GM23338 (cell line): ENCODE measurements at regions not wholly inside any gene's neighbourhood (a gene's known extent, or its start where the extent isn't known, plus 50 kb on each side); places are given as distances from the start of the nearest gene placed in this dataset.
"Not testable (repeated sequence)": the region's sequence is repeated elsewhere in the genome, so short reads cannot be mapped to it uniquely, and the experiment has no call there.

ENCODE experiments used
- EZH2phosphoT487 ChIP-seq: fragments of 200-600 bp; sonication (generic); IDR thresholded peaks from one replicate; pipeline ENCODE4 v1.8.1; 2018; ENCODE audit warnings: antibody characterized with exemption; ENCODE audit not compliant: unreplicated experiment
- JUNB ChIP-seq: IDR thresholded peaks from one replicate; pipeline ENCODE4 v1.6.1; 2016; ENCODE audit warnings: antibody characterized with exemption; ENCODE audit not compliant: unreplicated experiment
- POLR2AphosphoS5 ChIP-seq: IDR thresholded peaks from 2 replicates; pipeline ENCODE4 v1.6.1; 2016; ENCODE audit warnings: antibody characterized with exemption, low read depth
- TF ChIP-seq, protein P1 (sequence below), 2 experiments: fragments of 200-600 bp in 1 of 2; sonication (generic) in 1 of 2; conservative IDR thresholded peaks; 2 replicates each; pipeline versions ENCODE4 v1.5.1 to v1.6.1; 2016 to 2017; ENCODE audit warnings: antibody characterized with exemption in 2 of 2, low read depth in 2 of 2, mild to moderate bottlenecking in 2 of 2, moderate library complexity in 1 of 2
- TF ChIP-seq, protein P2 (sequence below): IDR thresholded peaks from one replicate; pipeline ENCODE4 v1.6.1; 2018; ENCODE audit warnings: antibody characterized with exemption; ENCODE audit not compliant: unreplicated experiment

DNA sequence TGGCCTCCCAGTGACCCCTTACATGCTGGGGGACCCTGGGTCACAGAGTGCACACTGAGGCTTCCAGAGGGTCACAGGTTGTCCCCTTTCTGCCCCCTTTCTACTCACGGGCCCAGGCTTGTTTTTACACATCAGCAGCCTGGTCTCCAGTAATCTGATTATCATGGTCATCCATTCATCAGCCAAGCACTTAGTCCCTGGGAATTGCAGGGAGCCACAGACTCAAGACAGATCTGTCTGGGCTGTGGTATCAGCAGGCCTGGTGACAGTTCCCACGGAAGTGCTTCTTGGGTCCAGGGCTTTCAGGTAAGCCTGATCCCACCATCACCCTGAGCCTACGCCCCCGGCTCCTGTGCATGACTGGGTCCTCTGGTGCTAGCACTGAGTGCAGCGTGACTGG is 86.6 kb upstream of the OSBPL11 start:
- TF ChIP-seq POLR2AphosphoS5, JUNB, EZH2phosphoT487: not testable (repeated sequence)
- TF ChIP-seq, protein P1, sequence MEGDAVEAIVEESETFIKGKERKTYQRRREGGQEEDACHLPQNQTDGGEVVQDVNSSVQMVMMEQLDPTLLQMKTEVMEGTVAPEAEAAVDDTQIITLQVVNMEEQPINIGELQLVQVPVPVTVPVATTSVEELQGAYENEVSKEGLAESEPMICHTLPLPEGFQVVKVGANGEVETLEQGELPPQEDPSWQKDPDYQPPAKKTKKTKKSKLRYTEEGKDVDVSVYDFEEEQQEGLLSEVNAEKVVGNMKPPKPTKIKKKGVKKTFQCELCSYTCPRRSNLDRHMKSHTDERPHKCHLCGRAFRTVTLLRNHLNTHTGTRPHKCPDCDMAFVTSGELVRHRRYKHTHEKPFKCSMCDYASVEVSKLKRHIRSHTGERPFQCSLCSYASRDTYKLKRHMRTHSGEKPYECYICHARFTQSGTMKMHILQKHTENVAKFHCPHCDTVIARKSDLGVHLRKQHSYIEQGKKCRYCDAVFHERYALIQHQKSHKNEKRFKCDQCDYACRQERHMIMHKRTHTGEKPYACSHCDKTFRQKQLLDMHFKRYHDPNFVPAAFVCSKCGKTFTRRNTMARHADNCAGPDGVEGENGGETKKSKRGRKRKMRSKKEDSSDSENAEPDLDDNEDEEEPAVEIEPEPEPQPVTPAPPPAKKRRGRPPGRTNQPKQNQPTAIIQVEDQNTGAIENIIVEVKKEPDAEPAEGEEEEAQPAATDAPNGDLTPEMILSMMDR (conservative IDR thresholded peaks at IDR 0.05; ENCODE audit: low read depth in 2 of 2): not testable (repeated sequence)
- TF ChIP-seq, protein P2, sequence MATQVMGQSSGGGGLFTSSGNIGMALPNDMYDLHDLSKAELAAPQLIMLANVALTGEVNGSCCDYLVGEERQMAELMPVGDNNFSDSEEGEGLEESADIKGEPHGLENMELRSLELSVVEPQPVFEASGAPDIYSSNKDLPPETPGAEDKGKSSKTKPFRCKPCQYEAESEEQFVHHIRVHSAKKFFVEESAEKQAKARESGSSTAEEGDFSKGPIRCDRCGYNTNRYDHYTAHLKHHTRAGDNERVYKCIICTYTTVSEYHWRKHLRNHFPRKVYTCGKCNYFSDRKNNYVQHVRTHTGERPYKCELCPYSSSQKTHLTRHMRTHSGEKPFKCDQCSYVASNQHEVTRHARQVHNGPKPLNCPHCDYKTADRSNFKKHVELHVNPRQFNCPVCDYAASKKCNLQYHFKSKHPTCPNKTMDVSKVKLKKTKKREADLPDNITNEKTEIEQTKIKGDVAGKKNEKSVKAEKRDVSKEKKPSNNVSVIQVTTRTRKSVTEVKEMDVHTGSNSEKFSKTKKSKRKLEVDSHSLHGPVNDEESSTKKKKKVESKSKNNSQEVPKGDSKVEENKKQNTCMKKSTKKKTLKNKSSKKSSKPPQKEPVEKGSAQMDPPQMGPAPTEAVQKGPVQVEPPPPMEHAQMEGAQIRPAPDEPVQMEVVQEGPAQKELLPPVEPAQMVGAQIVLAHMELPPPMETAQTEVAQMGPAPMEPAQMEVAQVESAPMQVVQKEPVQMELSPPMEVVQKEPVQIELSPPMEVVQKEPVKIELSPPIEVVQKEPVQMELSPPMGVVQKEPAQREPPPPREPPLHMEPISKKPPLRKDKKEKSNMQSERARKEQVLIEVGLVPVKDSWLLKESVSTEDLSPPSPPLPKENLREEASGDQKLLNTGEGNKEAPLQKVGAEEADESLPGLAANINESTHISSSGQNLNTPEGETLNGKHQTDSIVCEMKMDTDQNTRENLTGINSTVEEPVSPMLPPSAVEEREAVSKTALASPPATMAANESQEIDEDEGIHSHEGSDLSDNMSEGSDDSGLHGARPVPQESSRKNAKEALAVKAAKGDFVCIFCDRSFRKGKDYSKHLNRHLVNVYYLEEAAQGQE: not testable (repeated sequence)
